Loucy (cell line): ENCODE measurements at regions not wholly inside any gene's neighbourhood (a gene's known extent, or its start where the extent isn't known, plus 50 kb on each side); places are given as distances from the start of the nearest gene placed in this dataset.

Experiments
- EZH2phosphoT487 ChIP-seq: fragments of 200-600 bp; IDR thresholded peaks from 2 replicates; pipeline ENCODE4 v1.6.1; 2018; ENCODE audit warnings: antibody characterized with exemption, mild to moderate bottlenecking, moderate library complexity, borderline replicate concordance
- TF ChIP-seq, protein P1 (sequence below): fragments of 200-600 bp; sonication (generic); conservative IDR thresholded peaks from 2 replicates; pipeline ENCODE4 v1.5.1; 2014; ENCODE audit warnings: mild to moderate bottlenecking, antibody characterized with exemption, low read length

DNA sequence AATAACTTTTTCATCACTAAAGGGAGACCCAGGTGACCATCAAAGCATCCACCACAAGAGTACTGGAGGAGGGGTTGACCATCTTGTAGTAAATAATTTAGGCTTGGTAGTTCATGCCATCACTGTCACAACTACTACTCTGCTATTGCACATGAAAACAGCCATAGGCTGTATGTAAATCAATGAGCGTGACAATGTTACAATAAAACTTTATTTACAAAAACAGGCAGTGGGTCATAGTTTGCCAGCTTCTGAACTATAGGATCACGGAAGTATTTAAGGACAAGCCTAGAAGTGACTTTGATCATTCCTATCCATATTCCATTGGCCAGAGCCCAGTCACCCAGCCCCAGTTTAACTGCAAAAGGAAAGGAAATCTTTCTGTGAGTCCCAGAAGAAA is 153.4 kb downstream of the NUAK1 start:
- TF ChIP-seq, protein P1, sequence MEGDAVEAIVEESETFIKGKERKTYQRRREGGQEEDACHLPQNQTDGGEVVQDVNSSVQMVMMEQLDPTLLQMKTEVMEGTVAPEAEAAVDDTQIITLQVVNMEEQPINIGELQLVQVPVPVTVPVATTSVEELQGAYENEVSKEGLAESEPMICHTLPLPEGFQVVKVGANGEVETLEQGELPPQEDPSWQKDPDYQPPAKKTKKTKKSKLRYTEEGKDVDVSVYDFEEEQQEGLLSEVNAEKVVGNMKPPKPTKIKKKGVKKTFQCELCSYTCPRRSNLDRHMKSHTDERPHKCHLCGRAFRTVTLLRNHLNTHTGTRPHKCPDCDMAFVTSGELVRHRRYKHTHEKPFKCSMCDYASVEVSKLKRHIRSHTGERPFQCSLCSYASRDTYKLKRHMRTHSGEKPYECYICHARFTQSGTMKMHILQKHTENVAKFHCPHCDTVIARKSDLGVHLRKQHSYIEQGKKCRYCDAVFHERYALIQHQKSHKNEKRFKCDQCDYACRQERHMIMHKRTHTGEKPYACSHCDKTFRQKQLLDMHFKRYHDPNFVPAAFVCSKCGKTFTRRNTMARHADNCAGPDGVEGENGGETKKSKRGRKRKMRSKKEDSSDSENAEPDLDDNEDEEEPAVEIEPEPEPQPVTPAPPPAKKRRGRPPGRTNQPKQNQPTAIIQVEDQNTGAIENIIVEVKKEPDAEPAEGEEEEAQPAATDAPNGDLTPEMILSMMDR, result no peak
- TF ChIP-seq EZH2phosphoT487, result no peak
